Vagina (tissue), 2 donors: ENCODE measurements at regions not wholly inside any gene's neighbourhood (a gene's known extent, or its start where the extent isn't known, plus 50 kb on each side); places are given as distances from the start of the nearest gene placed in this dataset.

Source experiments
- CTCF ChIP-seq, 3 experiments: fragments of 450-650 bp in 2 of 3; fragments of 200-600 bp in 1 of 3; sonication (generic) in 1 of 3; IDR thresholded peaks; one replicate each; pipeline ENCODE4 v1.5.1; 2017 to 2019; ENCODE audit warnings: antibody characterized with exemption in 3 of 3, mild to moderate bottlenecking in 2 of 3, moderate library complexity in 2 of 3
- POLR2A ChIP-seq, 2 donors: fragments of 450-650 bp; IDR thresholded peaks; one replicate each; pipeline ENCODE4 v1.6.1; 2017; ENCODE audit warnings: antibody characterized with exemption in 2 of 2, mild to moderate bottlenecking in 2 of 2, moderate library complexity in 2 of 2
- POLR2AphosphoS5 ChIP-seq, 2 donors: sonication (generic); formaldehyde crosslinking; IDR thresholded peaks; one replicate each; pipeline ENCODE4 v1.9.0; 2017; ENCODE audit warnings: antibody characterized with exemption in 2 of 2, mild to moderate bottlenecking in 2 of 2, low read depth in 1 of 2; ENCODE audit not compliant: insufficient read depth in 1 of 2

GRCh38 chrX:63434206-63434605, 83.1 kb upstream of the SPIN4 start:
- TF ChIP-seq CTCF (IDR thresholded peaks at IDR 0.05) (no peak), POLR2A (IDR thresholded peaks at IDR 0.05) (no peak), POLR2AphosphoS5 (IDR thresholded peaks at IDR 0.05; ENCODE audit: insufficient read depth in 1 of 2, low read depth in 1 of 2) (no peak)
